ENCODE measurements at regions not wholly inside any gene's neighbourhood (a gene's known extent, or its start where the extent isn't known, plus 50 kb on each side); places are given as distances from the start of the nearest gene placed in this dataset.

GRCh38 chr15:61620151-61620550 lies 391.0 kb upstream of the RORA start:
- ChIA-PET CTCF (interaction anchor here (0.6 to 0.9 kb wide), 2 partner anchors 214 to 916 kb away, joined by 3 read pairs; no protein-coding TSS in a partner anchor), POLR2A (no interaction called here)
- TF ChIP-seq HDGF (IDR thresholded peaks at IDR 0.05; ENCODE audit: borderline replicate concordance) (no peak), ZNF384 (IDR thresholded peaks at IDR 0.05) (no peak), L3MBTL2 (conservative IDR thresholded peaks at IDR 0.05) (no peak), FOXA1 (IDR thresholded peaks at IDR 0.05) (no peak), BHLHE40 (IDR thresholded peaks at IDR 0.05; ENCODE audit: borderline replicate concordance) (no peak), SP1 (IDR thresholded peaks at IDR 0.05) (no peak), CTBP1 (IDR thresholded peaks at IDR 0.05; ENCODE audit: borderline replicate concordance) (no peak), ARNT (IDR thresholded peaks at IDR 0.05) (no peak), NFRKB (IDR thresholded peaks at IDR 0.05) (no peak), SUZ12 (IDR thresholded peaks at IDR 0.05) (no peak), LEF1 (IDR thresholded peaks at IDR 0.05; ENCODE audit: borderline replicate concordance) (no peak), ELF4 (IDR thresholded peaks at IDR 0.05) (no peak), FOXM1 (IDR thresholded peaks at IDR 0.05; ENCODE audit: borderline replicate concordance) (no peak)
- TF ChIP-seq, protein P1, sequence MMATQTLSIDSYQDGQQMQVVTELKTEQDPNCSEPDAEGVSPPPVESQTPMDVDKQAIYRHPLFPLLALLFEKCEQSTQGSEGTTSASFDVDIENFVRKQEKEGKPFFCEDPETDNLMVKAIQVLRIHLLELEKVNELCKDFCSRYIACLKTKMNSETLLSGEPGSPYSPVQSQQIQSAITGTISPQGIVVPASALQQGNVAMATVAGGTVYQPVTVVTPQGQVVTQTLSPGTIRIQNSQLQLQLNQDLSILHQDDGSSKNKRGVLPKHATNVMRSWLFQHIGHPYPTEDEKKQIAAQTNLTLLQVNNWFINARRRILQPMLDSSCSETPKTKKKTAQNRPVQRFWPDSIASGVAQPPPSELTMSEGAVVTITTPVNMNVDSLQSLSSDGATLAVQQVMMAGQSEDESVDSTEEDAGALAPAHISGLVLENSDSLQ (IDR thresholded peaks at IDR 0.05), result no peak
- DNase-seq (ENCODE audit: extremely low spot score), result no peak

DNA sequence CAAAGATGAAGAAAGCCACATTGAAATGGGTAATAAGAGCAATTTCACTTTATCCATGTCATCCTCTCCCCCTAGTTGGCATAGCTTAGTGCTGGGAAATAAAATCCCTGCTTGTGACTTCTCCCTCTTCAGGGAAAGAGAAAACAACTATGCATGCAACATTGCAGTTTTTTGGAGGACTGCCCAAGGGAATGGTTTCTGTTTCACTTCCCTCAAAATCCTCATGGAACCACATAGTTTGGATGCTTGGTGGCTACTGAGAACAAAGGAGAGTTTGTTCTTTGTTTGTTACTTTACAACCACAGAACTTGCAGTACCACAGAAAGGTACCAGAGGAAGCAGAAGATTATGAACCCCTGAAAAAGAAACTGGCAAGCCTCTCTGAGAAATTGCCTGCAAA lies 384.6 kb upstream of the RORA start:
- TF ChIP-seq SP1 (IDR thresholded peaks at IDR 0.05) (no peak), LEF1 (IDR thresholded peaks at IDR 0.05; ENCODE audit: borderline replicate concordance) (no peak), ELF4 (IDR thresholded peaks at IDR 0.05) (no peak), FOXA1 (IDR thresholded peaks at IDR 0.05) (no peak), TARDBP (IDR thresholded peaks at IDR 0.05) (no peak)
- TF ChIP-seq, protein P1 (IDR thresholded peaks at IDR 0.05), result no peak
- DNase-seq (ENCODE audit: extremely low spot score), result no peak
- CTCF ChIA-PET, result no interaction called here
- POLR2A ChIA-PET, result no interaction called here

DNA sequence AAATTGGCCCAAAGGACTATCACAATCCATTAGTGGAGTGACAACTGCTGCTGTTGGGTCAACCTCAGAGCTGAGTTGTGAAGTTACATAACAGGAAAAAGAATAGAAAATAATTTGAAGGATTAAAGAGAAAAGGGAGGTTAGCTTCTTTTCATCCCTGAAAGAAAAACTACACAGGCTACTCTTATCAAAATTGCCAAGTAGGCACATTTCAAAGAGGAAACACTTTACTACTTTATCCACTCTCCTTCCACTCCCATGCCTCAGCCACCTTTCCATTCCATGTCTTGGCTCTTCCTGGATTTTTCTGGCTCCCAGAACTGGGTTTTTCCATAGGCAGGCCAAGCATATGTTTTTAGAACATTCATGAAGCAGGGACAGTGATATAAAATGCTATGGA lies 384.0 kb upstream of the RORA start:
- TF ChIP-seq CTBP1 (IDR thresholded peaks at IDR 0.05; ENCODE audit: borderline replicate concordance) (no peak), L3MBTL2 (conservative IDR thresholded peaks at IDR 0.05) (no peak), TARDBP (IDR thresholded peaks at IDR 0.05) (no peak), FOXM1 (IDR thresholded peaks at IDR 0.05; ENCODE audit: borderline replicate concordance) (no peak), LEF1 (IDR thresholded peaks at IDR 0.05; ENCODE audit: borderline replicate concordance) (no peak), FOXK2 (IDR thresholded peaks at IDR 0.05) (no peak), ARNT (IDR thresholded peaks at IDR 0.05) (no peak), SUZ12 (IDR thresholded peaks at IDR 0.05) (no peak), ELF4 (IDR thresholded peaks at IDR 0.05) (no peak), FOXA1 (IDR thresholded peaks at IDR 0.05) (no peak), NFRKB (IDR thresholded peaks at IDR 0.05) (no peak), ZNF384 (IDR thresholded peaks at IDR 0.05) (no peak), HDGF (IDR thresholded peaks at IDR 0.05; ENCODE audit: borderline replicate concordance) (no peak), SP1 (IDR thresholded peaks at IDR 0.05) (no peak), BHLHE40 (IDR thresholded peaks at IDR 0.05; ENCODE audit: borderline replicate concordance) (no peak)
- TF ChIP-seq, protein P1 (IDR thresholded peaks at IDR 0.05), result no peak
- DNase-seq (ENCODE audit: extremely low spot score), result no peak
- ChIA-PET POLR2A (no interaction called here), CTCF (no interaction called here)

DNA sequence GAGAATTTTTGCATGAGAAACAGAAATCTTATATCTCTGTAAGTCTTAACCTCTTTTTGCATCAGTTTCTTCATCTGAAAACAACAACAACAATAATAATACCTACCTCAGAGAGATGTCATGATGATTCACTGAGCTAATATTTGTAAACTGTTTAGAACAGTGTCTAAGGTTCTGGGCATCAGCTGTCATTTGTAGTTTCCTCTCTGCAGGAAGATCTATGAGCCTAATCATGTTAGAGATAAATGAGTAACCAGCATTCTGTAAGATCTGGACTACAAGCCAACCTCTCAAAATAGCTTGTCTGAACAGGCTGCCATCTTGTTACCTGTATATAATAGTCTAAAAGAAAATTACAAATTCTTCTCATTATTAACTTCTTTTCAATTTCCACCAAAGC lies 383.0 kb upstream of the RORA start:
- CTCF ChIA-PET, result no interaction called here
- TF ChIP-seq ARNT (IDR thresholded peaks at IDR 0.05) (no peak), FOXA1 (IDR thresholded peaks at IDR 0.05) (no peak), L3MBTL2 (conservative IDR thresholded peaks at IDR 0.05) (no peak), ELF4 (IDR thresholded peaks at IDR 0.05) (no peak), FOXM1 (IDR thresholded peaks at IDR 0.05; ENCODE audit: borderline replicate concordance) (no peak), SUZ12 (IDR thresholded peaks at IDR 0.05) (no peak), FOXK2 (IDR thresholded peaks at IDR 0.05) (no peak)
- TF ChIP-seq, protein P1 (IDR thresholded peaks at IDR 0.05), result no peak
- POLR2A ChIA-PET, result no interaction called here
- no peak for DNase-seq (ENCODE audit: extremely low spot score)

GRCh38 chr15:61605343-61605742 lies 376.2 kb upstream of the RORA start:
- ChIA-PET CTCF (no interaction called here), POLR2A (no interaction called here)
- no peak for DNase-seq (ENCODE audit: extremely low spot score)
- TF ChIP-seq SP1 (IDR thresholded peaks at IDR 0.05) (no peak), CTBP1 (IDR thresholded peaks at IDR 0.05; ENCODE audit: borderline replicate concordance) (no peak), ARNT (IDR thresholded peaks at IDR 0.05) (no peak), SUZ12 (IDR thresholded peaks at IDR 0.05) (no peak), FOXM1 (IDR thresholded peaks at IDR 0.05; ENCODE audit: borderline replicate concordance) (no peak), LEF1 (IDR thresholded peaks at IDR 0.05; ENCODE audit: borderline replicate concordance) (no peak), NFRKB (IDR thresholded peaks at IDR 0.05) (no peak), TARDBP (IDR thresholded peaks at IDR 0.05) (no peak), FOXK2 (IDR thresholded peaks at IDR 0.05) (no peak), L3MBTL2 (conservative IDR thresholded peaks at IDR 0.05) (no peak), FOXA1 (IDR thresholded peaks at IDR 0.05) (no peak), BHLHE40 (IDR thresholded peaks at IDR 0.05; ENCODE audit: borderline replicate concordance) (no peak), ELF4 (IDR thresholded peaks at IDR 0.05) (no peak)

DNA sequence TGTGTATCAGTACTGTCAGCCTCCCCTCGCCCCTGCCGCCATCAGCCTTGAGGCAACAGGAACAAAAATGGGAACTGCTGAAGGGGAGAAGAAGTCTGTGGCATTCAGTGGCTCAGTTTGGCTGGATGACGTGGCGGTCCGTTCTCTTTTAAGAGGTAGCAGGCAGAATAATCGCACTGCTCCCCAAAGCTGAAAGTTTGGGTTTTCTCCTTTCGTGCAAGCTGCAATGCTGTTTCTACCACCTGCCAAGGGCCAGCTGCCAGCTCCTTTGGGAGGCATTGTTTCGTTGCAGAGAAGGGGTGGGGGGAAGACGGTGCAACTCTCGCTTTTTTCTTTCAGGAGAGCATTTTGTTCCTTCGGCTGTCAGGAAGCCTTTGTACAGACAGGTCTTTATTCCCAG lies 369.6 kb upstream of the RORA start:
- ChIA-PET POLR2A (no interaction called here), CTCF (no interaction called here)
- DNase-seq (ENCODE audit: extremely low spot score), result no peak
- TF ChIP-seq CTBP1 (IDR thresholded peaks at IDR 0.05; ENCODE audit: borderline replicate concordance) (no peak), ARNT (IDR thresholded peaks at IDR 0.05) (no peak), BHLHE40 (IDR thresholded peaks at IDR 0.05; ENCODE audit: borderline replicate concordance) (no peak), SP1 (IDR thresholded peaks at IDR 0.05) (no peak), HDGF (IDR thresholded peaks at IDR 0.05; ENCODE audit: borderline replicate concordance) (no peak), NFRKB (IDR thresholded peaks at IDR 0.05) (no peak), SUZ12 (IDR thresholded peaks at IDR 0.05) (no peak), ZNF384 (IDR thresholded peaks at IDR 0.05) (no peak), TARDBP (IDR thresholded peaks at IDR 0.05) (no peak), FOXK2 (IDR thresholded peaks at IDR 0.05) (no peak), L3MBTL2 (conservative IDR thresholded peaks at IDR 0.05) (no peak), ELF4 (IDR thresholded peaks at IDR 0.05) (no peak), LEF1 (IDR thresholded peaks at IDR 0.05; ENCODE audit: borderline replicate concordance) (no peak), FOXA1 (IDR thresholded peaks at IDR 0.05) (no peak), FOXM1 (IDR thresholded peaks at IDR 0.05; ENCODE audit: borderline replicate concordance) (no peak)
- TF ChIP-seq, protein P1 (IDR thresholded peaks at IDR 0.05), result no peak

Data from HEK293T (cell line).